H9 (cell line): ENCODE measurements at regions not wholly inside any gene's neighbourhood (a gene's known extent, or its start where the extent isn't known, plus 50 kb on each side); places are given as distances from the start of the nearest gene placed in this dataset.

ENCODE experiments used
- DNase-seq: peaks from one replicate; pipeline ENCODE4 v3.0.0-alpha.2; 2017
- H2AFZ ChIP-seq: one replicate; pipeline ENCODE4 v1.6.1; 2013; ENCODE audit warnings: mild to moderate bottlenecking, low read length, control low read depth, moderate library complexity
- H2AK5ac ChIP-seq: 2 replicates; pipeline ENCODE4 v1.6.1; 2013; ENCODE audit warnings: low read length, control low read depth, mixed read lengths; ENCODE audit not compliant: insufficient read length
- H2BK120ac ChIP-seq: one replicate; pipeline ENCODE4 v1.6.1; 2013; ENCODE audit warnings: low read depth, mild to moderate bottlenecking, low read length, control low read depth, inconsistent platforms; ENCODE audit not compliant: poor library complexity, severe bottlenecking
- H2BK12ac ChIP-seq: 2 replicates; pipeline ENCODE4 v1.6.1; 2013; ENCODE audit warnings: low read length, control low read depth, mixed read lengths, low read depth; ENCODE audit not compliant: insufficient read length
- H2BK15ac ChIP-seq: 2 replicates; pipeline ENCODE4 v1.6.1; 2013; ENCODE audit warnings: low read depth, low read length, control low read depth
- H2BK20ac ChIP-seq: one replicate; pipeline ENCODE4 v1.6.1; 2013; ENCODE audit warnings: low read depth, mild to moderate bottlenecking, low read length, control low read depth, inconsistent platforms; ENCODE audit not compliant: poor library complexity, severe bottlenecking
- H2BK5ac ChIP-seq: 2 replicates; pipeline ENCODE4 v1.6.1; 2013; ENCODE audit warnings: low read length, control low read depth, mixed read lengths; ENCODE audit not compliant: insufficient read length
- H3K14ac ChIP-seq: 2 replicates; pipeline ENCODE4 v1.6.1; 2013; ENCODE audit warnings: low read length, control low read depth; ENCODE audit not compliant: insufficient read depth
- H3K18ac ChIP-seq: 2 replicates; pipeline ENCODE4 v1.6.1; 2013; ENCODE audit warnings: low read depth, mild to moderate bottlenecking, mixed read lengths, low read length, control low read depth; ENCODE audit not compliant: insufficient read length
- H3K23ac ChIP-seq: 2 replicates; pipeline ENCODE4 v1.6.1; 2013; ENCODE audit warnings: low read length, control low read depth, mixed read lengths, low read depth; ENCODE audit not compliant: insufficient read length
- H3K23me2 ChIP-seq: 2 replicates; pipeline ENCODE4 v1.6.1; 2013; ENCODE audit warnings: low read depth, mild to moderate bottlenecking, mixed read lengths, low read length, control low read depth; ENCODE audit not compliant: insufficient read length, poor library complexity, severe bottlenecking
- H3K27ac ChIP-seq: 2 replicates; pipeline ENCODE4 v1.5.1; 2013; ENCODE audit warnings: low read length, control low read depth, mixed read lengths, low read depth; ENCODE audit not compliant: insufficient read length
- H3K27me3 ChIP-seq: 2 replicates; pipeline ENCODE4 v1.6.1; 2013; ENCODE audit warnings: low read length, control low read depth, inconsistent platforms; ENCODE audit not compliant: insufficient read depth
- H3K4ac ChIP-seq: 2 replicates; pipeline ENCODE4 v1.6.1; 2013; ENCODE audit warnings: low read depth, mild to moderate bottlenecking, control low read depth, inconsistent platforms, low read length, moderate library complexity
- H3K4me1 ChIP-seq: 2 replicates; pipeline ENCODE4 v1.6.1; 2013; ENCODE audit warnings: low read length, control low read depth, inconsistent platforms; ENCODE audit not compliant: insufficient read depth
- H3K4me2 ChIP-seq: 2 replicates; pipeline ENCODE4 v1.6.1; 2013; ENCODE audit warnings: low read length, control low read depth, mixed read lengths; ENCODE audit not compliant: insufficient read length, insufficient read depth
- H3K56ac ChIP-seq: 2 replicates; pipeline ENCODE4 v1.6.1; 2013; ENCODE audit warnings: low read depth, mild to moderate bottlenecking, mixed read lengths, low read length, control low read depth; ENCODE audit not compliant: insufficient read length
- H3K79me1 ChIP-seq: 2 replicates; pipeline ENCODE4 v1.6.1; 2013; ENCODE audit warnings: low read depth, mild to moderate bottlenecking, moderate library complexity, low read length, control low read depth, inconsistent platforms; ENCODE audit not compliant: insufficient read depth, poor library complexity, severe bottlenecking
- H3K79me2 ChIP-seq: 2 replicates; pipeline ENCODE4 v1.6.1; 2013; ENCODE audit warnings: low read length, control low read depth, inconsistent platforms; ENCODE audit not compliant: insufficient read depth
- H3K9ac ChIP-seq: 2 replicates; pipeline ENCODE4 v1.6.1; 2013; ENCODE audit warnings: low read length, control low read depth, mixed read lengths; ENCODE audit not compliant: insufficient read length; ENCODE audit errors: extremely low read depth
- H3K9me3 ChIP-seq: one replicate; pipeline ENCODE4 v1.6.1; 2013; ENCODE audit warnings: low read depth, low read length, inconsistent platforms; ENCODE audit not compliant: control insufficient read depth
- H3T11ph ChIP-seq: one replicate; pipeline ENCODE4 v1.6.1; 2013; ENCODE audit warnings: mild to moderate bottlenecking, low read length, control low read depth, inconsistent platforms
- H4K20me1 ChIP-seq: one replicate; pipeline ENCODE4 v1.6.1; 2013; ENCODE audit not compliant: control insufficient read depth, insufficient read length, insufficient read depth
- H4K5ac ChIP-seq: 2 replicates; pipeline ENCODE4 v1.6.1; 2013; ENCODE audit warnings: low read depth, mild to moderate bottlenecking, mixed read lengths, low read length, control low read depth; ENCODE audit not compliant: insufficient read length
- H4K8ac ChIP-seq: replicated peaks from 2 replicates; pipeline ENCODE4 v1.6.1; 2013; ENCODE audit warnings: low read length, control low read depth, mixed read lengths, low read depth; ENCODE audit not compliant: insufficient read length
- H4K91ac ChIP-seq: 2 replicates; pipeline ENCODE4 v1.6.1; 2013; ENCODE audit warnings: low read depth, mild to moderate bottlenecking, moderate library complexity, mixed read lengths, low read length, control low read depth; ENCODE audit not compliant: insufficient read length
- H3K27ac Mint-ChIP-seq, 3 experiments: 2 replicates in 2 of 3; 3 replicates in 1 of 3; pipeline ENCODE4 v1.8.0; 2020 to 2021; ENCODE audit warnings: mixed read lengths in 3 of 3, mild to moderate bottlenecking in 1 of 3, moderate library complexity in 1 of 3
- H3K27me3 Mint-ChIP-seq: 2 replicates; pipeline ENCODE4 v1.8.0; 2021; ENCODE audit warnings: low read depth, mild to moderate bottlenecking, moderate library complexity, mixed read lengths
- H3K36me3 Mint-ChIP-seq, 3 experiments: 2 replicates in 2 of 3; 3 replicates in 1 of 3; pipeline ENCODE4 v1.8.0; 2020 to 2021; ENCODE audit warnings: low read depth in 3 of 3, mixed read lengths in 3 of 3; ENCODE audit not compliant: insufficient read depth in 1 of 3
- H3K4me1 Mint-ChIP-seq, 2 experiments: 2 replicates each; pipeline ENCODE4 v1.8.0; 2020; ENCODE audit warnings: mixed read lengths in 2 of 2
- H3K4me3 Mint-ChIP-seq, 2 experiments: 2 replicates in 1 of 2; 3 replicates in 1 of 2; pipeline ENCODE4 v1.8.0; 2020 to 2021; ENCODE audit warnings: mild to moderate bottlenecking in 2 of 2, mixed read lengths in 2 of 2, moderate library complexity in 1 of 2
- H3K9me3 Mint-ChIP-seq, 2 experiments: 2 replicates in 1 of 2; 3 replicates in 1 of 2; pipeline ENCODE4 v1.8.0; 2020; ENCODE audit warnings: mild to moderate bottlenecking in 2 of 2, mixed read lengths in 2 of 2, moderate library complexity in 1 of 2
- WGBS: extraction: QIAGEN DNeasy Blood & Tissue Kit; methylation state at CpG from one replicate; pipeline ENCODE4 v1.1.7; 2013; ENCODE audit warnings: missing lambda C conversion rate, low lambda C conversion rate, mixed read lengths; ENCODE audit not compliant: insufficient read length; ENCODE audit errors: extremely low coverage; 5-methylcytosine and 5-hydroxymethylcytosine counted together
- TF ChIP-seq, protein P1 (sequence below): fragments of 200-600 bp; sonication (generic); conservative IDR thresholded peaks from 3 replicates; pipeline ENCODE4 v1.8.0; 2021; ENCODE audit warnings: antibody characterized with exemption, mild to moderate bottlenecking

DNA sequence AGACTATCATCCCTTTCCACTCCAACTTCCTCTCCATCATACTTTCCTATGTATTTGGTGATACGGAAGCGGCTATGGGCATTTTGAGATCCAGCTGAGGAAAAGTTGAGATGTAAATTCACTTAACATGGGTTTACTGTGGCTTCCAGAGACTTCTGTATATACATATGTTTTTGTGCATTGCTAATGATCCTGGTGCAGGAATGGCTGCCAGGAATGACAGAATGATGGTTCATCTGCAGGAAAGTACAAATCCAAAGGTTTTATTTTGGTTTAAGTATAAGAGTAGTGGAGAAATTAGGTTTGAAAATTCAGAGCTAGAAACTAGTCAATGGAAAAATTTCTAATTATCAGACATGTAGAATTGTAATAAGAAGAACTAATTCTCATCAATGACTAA lies 95.0 kb upstream of the PAM start:
- Histone ChIP-seq H3K14ac (no peak overlapping the region), H2BK120ac (no peak overlapping the region), H3K27ac (no peak overlapping the region), H3T11ph (no peak overlapping the region), H3K4me1 (no peaks in the 10 kb centered on the region; the same call in 1 of the 2 replicates), H3K18ac (no peak overlapping the region), H3K79me2 (no peaks in the 10 kb centered on the region), H3K4ac (no peak overlapping the region), H4K8ac (no peak overlapping the region), H4K5ac (no peak overlapping the region), H3K23ac (no peak overlapping the region), H2AK5ac (no peak overlapping the region), H3K27me3 (no peaks in the 10 kb centered on the region), H3K23me2 (no peaks in the 10 kb centered on the region), H3K4me2 (no peak overlapping the region), H2BK12ac (no peak overlapping the region), H4K20me1 (no peaks in the 10 kb centered on the region), H3K79me1 (peaks cover 3% of the 10 kb centered on the region), H4K91ac (no peak overlapping the region), H2BK20ac (no peak overlapping the region), H2AFZ (no peak overlapping the region), H3K9me3 (no peaks in the 10 kb centered on the region), H2BK15ac (no peak overlapping the region), H3K9ac (no peak overlapping the region), H3K56ac (no peak overlapping the region), H2BK5ac (no peak overlapping the region)
- H3K4me1 Mint-ChIP-seq, result peaks cover 10 to 15% of the 10 kb centered on the region in 2 experiments
- no peaks in the 10 kb centered on the region for H3K36me3 Mint-ChIP-seq
- TF ChIP-seq, protein P1, sequence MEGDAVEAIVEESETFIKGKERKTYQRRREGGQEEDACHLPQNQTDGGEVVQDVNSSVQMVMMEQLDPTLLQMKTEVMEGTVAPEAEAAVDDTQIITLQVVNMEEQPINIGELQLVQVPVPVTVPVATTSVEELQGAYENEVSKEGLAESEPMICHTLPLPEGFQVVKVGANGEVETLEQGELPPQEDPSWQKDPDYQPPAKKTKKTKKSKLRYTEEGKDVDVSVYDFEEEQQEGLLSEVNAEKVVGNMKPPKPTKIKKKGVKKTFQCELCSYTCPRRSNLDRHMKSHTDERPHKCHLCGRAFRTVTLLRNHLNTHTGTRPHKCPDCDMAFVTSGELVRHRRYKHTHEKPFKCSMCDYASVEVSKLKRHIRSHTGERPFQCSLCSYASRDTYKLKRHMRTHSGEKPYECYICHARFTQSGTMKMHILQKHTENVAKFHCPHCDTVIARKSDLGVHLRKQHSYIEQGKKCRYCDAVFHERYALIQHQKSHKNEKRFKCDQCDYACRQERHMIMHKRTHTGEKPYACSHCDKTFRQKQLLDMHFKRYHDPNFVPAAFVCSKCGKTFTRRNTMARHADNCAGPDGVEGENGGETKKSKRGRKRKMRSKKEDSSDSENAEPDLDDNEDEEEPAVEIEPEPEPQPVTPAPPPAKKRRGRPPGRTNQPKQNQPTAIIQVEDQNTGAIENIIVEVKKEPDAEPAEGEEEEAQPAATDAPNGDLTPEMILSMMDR, result no peak
- no peak for DNase-seq
- H3K27ac Mint-ChIP-seq, result no peak overlapping the region
- no peak overlapping the region for H3K4me3 Mint-ChIP-seq
- no peaks in the 10 kb centered on the region for H3K27me3 Mint-ChIP-seq
- H3K9me3 Mint-ChIP-seq, result no peaks in the 10 kb centered on the region
- WGBS, result no CpG with 5 or more reads among the region's 2 CpGs
